ENCODE measurements at regions not wholly inside any gene's neighbourhood (a gene's known extent, or its start where the extent isn't known, plus 50 kb on each side); places are given as distances from the start of the nearest gene placed in this dataset.

DNA sequence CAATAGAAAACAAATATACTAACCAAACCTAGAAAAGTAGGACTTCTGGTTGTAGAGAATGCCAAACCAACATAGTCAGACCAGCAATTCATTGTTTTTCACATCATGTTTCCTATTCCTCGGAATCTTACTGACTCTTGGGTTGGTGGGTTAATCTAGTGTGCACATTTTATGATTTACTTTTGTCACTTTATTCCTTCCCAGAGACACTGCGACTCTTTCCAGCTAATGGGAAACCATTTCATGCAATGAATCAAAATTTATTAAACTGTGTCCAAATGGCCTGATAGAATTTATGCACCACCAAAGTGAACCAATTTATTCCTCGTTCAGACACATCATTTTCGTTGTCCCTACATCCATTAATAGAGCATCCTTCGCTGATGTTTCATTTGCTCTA lies 464.9 kb downstream of the RPS29 start:
- Histone ChIP-seq H3K27ac (no peak overlapping the region), H3K4me1 (replicated peaks in 1 of 2) (no peaks in the 10 kb centered on the region), H3K36me3 (replicated peaks in 1 of 2) (no peaks in the 10 kb centered on the region), H3K9me3 (replicated peaks in 1 of 3) (no peaks in the 10 kb centered on the region), H3K27me3 (no peaks in the 10 kb centered on the region), H3K4me3 (no peak overlapping the region)
- TF ChIP-seq, protein P1, sequence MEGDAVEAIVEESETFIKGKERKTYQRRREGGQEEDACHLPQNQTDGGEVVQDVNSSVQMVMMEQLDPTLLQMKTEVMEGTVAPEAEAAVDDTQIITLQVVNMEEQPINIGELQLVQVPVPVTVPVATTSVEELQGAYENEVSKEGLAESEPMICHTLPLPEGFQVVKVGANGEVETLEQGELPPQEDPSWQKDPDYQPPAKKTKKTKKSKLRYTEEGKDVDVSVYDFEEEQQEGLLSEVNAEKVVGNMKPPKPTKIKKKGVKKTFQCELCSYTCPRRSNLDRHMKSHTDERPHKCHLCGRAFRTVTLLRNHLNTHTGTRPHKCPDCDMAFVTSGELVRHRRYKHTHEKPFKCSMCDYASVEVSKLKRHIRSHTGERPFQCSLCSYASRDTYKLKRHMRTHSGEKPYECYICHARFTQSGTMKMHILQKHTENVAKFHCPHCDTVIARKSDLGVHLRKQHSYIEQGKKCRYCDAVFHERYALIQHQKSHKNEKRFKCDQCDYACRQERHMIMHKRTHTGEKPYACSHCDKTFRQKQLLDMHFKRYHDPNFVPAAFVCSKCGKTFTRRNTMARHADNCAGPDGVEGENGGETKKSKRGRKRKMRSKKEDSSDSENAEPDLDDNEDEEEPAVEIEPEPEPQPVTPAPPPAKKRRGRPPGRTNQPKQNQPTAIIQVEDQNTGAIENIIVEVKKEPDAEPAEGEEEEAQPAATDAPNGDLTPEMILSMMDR (IDR thresholded peaks at IDR 0.05) = no peak
- TF ChIP-seq POLR2A (IDR thresholded peaks at IDR 0.05) = no peak
- intact Hi-C loops (cut with DNase I) = no loop called here
- no peak for DNase-seq
- 81 to 86% (median 83%) methylated on average over 5 of the region's 5 CpGs for WGBS, 4 donors

DNA sequence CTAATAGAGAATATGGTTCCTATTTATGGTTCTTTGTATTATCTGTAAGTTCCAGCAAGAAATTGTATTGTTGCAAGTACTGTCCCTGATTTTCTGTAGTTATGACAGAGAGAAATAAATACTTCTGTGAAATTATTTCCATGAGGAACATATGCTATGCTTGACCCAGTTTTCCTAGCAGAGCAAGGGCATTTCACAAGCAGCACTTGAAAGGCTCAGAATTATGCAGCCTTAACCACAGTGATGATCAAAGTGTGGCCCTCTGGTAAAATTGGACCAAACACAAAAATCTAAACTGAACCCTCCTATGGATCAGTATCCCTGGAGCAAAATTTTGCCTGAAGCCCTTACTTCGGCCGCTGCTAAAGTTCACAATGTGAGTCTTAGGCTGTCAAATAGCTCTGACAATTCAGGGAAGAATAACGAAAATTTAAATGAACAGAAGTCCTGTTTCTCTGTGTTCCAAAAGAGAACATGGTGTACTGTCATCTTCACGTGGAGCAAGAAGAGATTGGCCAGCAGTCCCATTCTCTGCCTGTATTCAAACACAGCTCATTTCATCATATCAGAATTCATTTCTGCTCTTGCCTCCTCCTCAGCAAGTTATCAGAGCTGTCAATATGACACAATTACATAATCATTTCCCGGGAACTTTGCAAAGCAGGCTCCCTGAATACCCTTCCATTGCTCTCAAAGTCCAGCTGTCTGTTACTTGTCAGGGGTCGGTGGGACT lies 471.9 kb downstream of the RPS29 start:
- WGBS, 4 donors = 37 to 48% (median 46%) methylated on average over 6 of the region's 6 CpGs

DNA sequence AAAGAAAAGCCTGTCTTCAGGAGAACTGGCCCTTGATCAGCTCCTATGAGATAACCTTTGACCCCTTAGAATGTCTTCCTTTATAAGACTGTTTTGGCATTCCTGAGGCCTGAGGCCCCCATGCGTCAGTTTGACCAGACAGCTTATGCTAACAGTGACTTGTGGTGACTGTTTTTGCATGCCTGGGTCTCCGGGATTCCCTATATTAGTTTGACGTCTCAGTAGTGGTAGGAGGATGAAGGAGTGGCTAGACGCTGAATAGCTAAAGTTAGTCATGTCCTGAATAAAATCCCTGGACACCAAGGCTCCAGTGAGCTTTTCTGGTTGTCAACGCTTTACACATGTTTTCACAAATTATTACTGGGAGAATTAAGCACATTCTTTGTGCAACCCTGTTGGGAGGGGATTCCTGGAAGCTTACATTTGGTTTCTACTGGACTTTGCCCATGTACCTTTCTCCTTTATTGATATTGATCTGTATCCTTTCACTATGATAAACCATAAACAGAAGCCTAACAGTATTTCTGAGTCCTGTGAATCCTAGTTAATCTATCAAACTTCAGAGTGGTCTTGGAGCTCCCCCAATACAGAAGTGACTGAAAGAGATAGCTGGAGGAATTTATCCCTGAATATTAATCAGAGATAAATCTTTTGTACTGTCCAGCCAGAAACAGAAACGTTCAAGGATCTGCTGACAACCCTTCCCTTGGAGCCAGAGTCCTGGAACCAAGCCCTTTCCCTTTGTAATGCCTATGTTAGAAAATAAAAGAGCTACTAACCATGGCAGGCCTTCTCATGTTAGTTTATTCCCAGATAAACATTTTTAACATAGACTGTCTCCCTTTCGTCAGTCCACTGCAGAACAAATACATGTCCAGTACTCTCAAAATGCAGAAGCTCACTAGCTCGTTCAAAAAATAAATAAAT lies 479.2 kb downstream of the RPS29 start:
- Histone ChIP-seq H3K27me3 (no peaks in the 10 kb centered on the region), H3K9me3 (replicated peaks in 1 of 3) (no peaks in the 10 kb centered on the region), H3K27ac (no peak overlapping the region), H3K36me3 (replicated peaks in 1 of 2) (no peaks in the 10 kb centered on the region), H3K4me1 (replicated peaks in 1 of 2) (no peaks in the 10 kb centered on the region), H3K4me3 (no peak overlapping the region)
- 31 to 53% (median 49%) methylated on average over 8 of the region's 8 CpGs for WGBS, 4 donors
- intact Hi-C loops (cut with DNase I) = no loop called here
- peak in 4 of 7 donors; percentile 3 to 31 (median 24) for DNase-seq
- TF ChIP-seq POLR2A (IDR thresholded peaks at IDR 0.05) = no peak
- TF ChIP-seq, protein P1 (IDR thresholded peaks at IDR 0.05) = no peak

More for the DNA sequence above, 471.9 kb downstream of the RPS29 start:
- no peaks in the 10 kb centered on the region for H3K9me3 ChIP-seq (replicated peaks in 1 of 3)
- TF ChIP-seq, protein P1 (IDR thresholded peaks at IDR 0.05) = no peak
- TF ChIP-seq POLR2A (IDR thresholded peaks at IDR 0.05) = no peak
- H3K27ac ChIP-seq = peak overlapping the region in 1 of 5 donors; percentile 56
- H3K4me1 ChIP-seq (replicated peaks in 1 of 2) = peaks cover 0 to 17% of the 10 kb centered on the region in 2 donors
- intact Hi-C loops (cut with DNase I) = no loop called here
- H3K27me3 ChIP-seq = no peaks in the 10 kb centered on the region
- H3K4me3 ChIP-seq = no peak overlapping the region
- no peaks in the 10 kb centered on the region for H3K36me3 ChIP-seq (replicated peaks in 1 of 2)
- DNase-seq = peak in 2 of 7 donors; percentile 3 to 23

DNA sequence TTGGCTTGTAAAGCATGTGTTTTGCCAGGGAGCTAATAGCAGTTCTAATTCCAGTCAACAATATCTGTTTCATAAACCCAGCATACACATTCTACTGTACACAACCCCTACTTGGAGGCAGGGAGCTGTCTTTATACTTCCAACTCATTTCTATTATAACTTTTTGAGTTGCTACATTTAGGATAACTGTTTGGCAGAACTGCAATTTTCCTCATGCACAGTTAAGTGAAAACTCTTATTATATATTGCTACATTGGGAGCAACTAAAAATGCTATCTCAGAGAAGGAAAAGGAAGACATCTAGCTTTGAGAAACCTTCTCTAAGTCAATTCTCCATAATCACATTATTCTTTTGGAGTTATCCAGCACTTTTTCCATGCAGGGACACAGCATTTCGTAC lies 480.2 kb downstream of the RPS29 start:
- 73 to 86% (median 76%) methylated on average over 1 of the region's 1 CpG for WGBS, 4 donors
- Histone ChIP-seq H3K27ac (no peak overlapping the region), H3K36me3 (replicated peaks in 1 of 2) (no peaks in the 10 kb centered on the region), H3K4me3 (no peak overlapping the region), H3K9me3 (replicated peaks in 1 of 3) (no peaks in the 10 kb centered on the region), H3K27me3 (no peaks in the 10 kb centered on the region), H3K4me1 (replicated peaks in 1 of 2) (no peaks in the 10 kb centered on the region)
- intact Hi-C loops (cut with DNase I) = no loop called here
- TF ChIP-seq POLR2A (IDR thresholded peaks at IDR 0.05) = no peak
- TF ChIP-seq, protein P1 (IDR thresholded peaks at IDR 0.05) = no peak
- no peak for DNase-seq

Measured in adrenal gland (tissue), 9 donors.